NCI-H2171 (cell line): ENCODE measurements at regions not wholly inside any gene's neighbourhood (a gene's known extent, or its start where the extent isn't known, plus 50 kb on each side); places are given as distances from the start of the nearest gene placed in this dataset.
A peak's percentile ranks its signal among the peaks of the same experiment; 100 is the strongest.
"Not testable (repeated sequence)": the region's sequence is repeated elsewhere in the genome, so short reads cannot be mapped to it uniquely, and the experiment has no call there.

Source experiments
- DNase-seq: peaks from one replicate; lab custom pipeline; 2025; lab: John Stamatoyannopoulos, UW

- DNase-seq, result no peak
These were observed 247.6 kb downstream of the EMX2 start for GRCh38 chr10:117790179-117790578.

GRCh38 chr10:117790621-117791020, 248.1 kb downstream of the EMX2 start:
- DNase-seq, result no peak

- DNase-seq, result no peak
These were observed 249.7 kb downstream of the EMX2 start for GRCh38 chr10:117792214-117792613.

- DNase-seq, result no peak
These were observed 250.5 kb downstream of the RAB11FIP2 start for GRCh38 chr10:117796130-117796745.

GRCh38 chr10:117797296-117797695, 249.4 kb downstream of the RAB11FIP2 start:
- no peak for DNase-seq

GRCh38 chr10:117801691-117802090, 245.1 kb downstream of the RAB11FIP2 start:
- no peak for DNase-seq

GRCh38 chr10:117804470-117805011, 242.2 kb downstream of the RAB11FIP2 start:
- peak; percentile 65 for DNase-seq

GRCh38 chr10:117805139-117805538, 241.6 kb downstream of the RAB11FIP2 start:
- DNase-seq, result no peak

GRCh38 chr10:117807441-117807840, 239.3 kb downstream of the RAB11FIP2 start:
- no peak for DNase-seq

- not testable (repeated sequence) for DNase-seq
These were observed 230.9 kb downstream of the RAB11FIP2 start for GRCh38 chr10:117815816-117816215.

GRCh38 chr10:117817116-117817515, 229.6 kb downstream of the RAB11FIP2 start:
- no peak for DNase-seq

- DNase-seq, result no peak
These were observed 228.0 kb downstream of the RAB11FIP2 start for GRCh38 chr10:117818721-117819120.

- no peak for DNase-seq
These were observed 227.4 kb downstream of the RAB11FIP2 start for GRCh38 chr10:117819304-117819703.

GRCh38 chr10:117823980-117824379, 222.8 kb downstream of the RAB11FIP2 start:
- no peak for DNase-seq

- no peak for DNase-seq
These were observed 216.5 kb downstream of the RAB11FIP2 start for GRCh38 chr10:117830205-117830604.

GRCh38 chr10:117830787-117831212, 215.9 kb downstream of the RAB11FIP2 start:
- no peak for DNase-seq

- not testable (repeated sequence) for DNase-seq
These were observed 207.9 kb downstream of the RAB11FIP2 start for GRCh38 chr10:117838500-117839498.

GRCh38 chr10:117856426-117856825, 190.3 kb downstream of the RAB11FIP2 start:
- not testable (repeated sequence) for DNase-seq

GRCh38 chr10:117860135-117860534, 186.6 kb downstream of the RAB11FIP2 start:
- DNase-seq, result no peak

- no peak for DNase-seq
These were observed 185.9 kb downstream of the RAB11FIP2 start for GRCh38 chr10:117860823-117861222.

- no peak for DNase-seq
These were observed 185.4 kb downstream of the RAB11FIP2 start for GRCh38 chr10:117861329-117861728.

GRCh38 chr10:117863771-117864170, 183.0 kb downstream of the RAB11FIP2 start:
- no peak for DNase-seq

- DNase-seq, result no peak
These were observed 180.8 kb downstream of the RAB11FIP2 start for GRCh38 chr10:117865945-117866344.
